BJ (cell line): ENCODE measurements at regions not wholly inside any gene's neighbourhood (a gene's known extent, or its start where the extent isn't known, plus 50 kb on each side); places are given as distances from the start of the nearest gene placed in this dataset.

Experiments
- CTCF ChIA-PET: fragments of 350-600 bp; formaldehyde crosslinking; extraction: SDS; loops from one replicate; lab custom pipeline; 2021; ENCODE audit warnings: antibody characterized with exemption, inconsistent platforms; lab: Yijun Ruan, JAX
- POLR2A ChIA-PET: fragments of 300-600 bp; sonication (Branson Sonifier 250); formaldehyde crosslinking; extraction: SDS; loops from one replicate; lab custom pipeline; 2021; ENCODE audit warnings: antibody characterized with exemption; lab: Charles Lee
- DNase-seq: peaks from one replicate; pipeline ENCODE4 v3.0.0-alpha.2; 2011; ENCODE audit warnings: low read depth
- H3K27me3 ChIP-seq: 2 replicates; pipeline ENCODE4 v1.6.0; 2011; ENCODE audit warnings: low read length; ENCODE audit not compliant: control insufficient read depth, insufficient read depth
- H3K36me3 ChIP-seq: 2 replicates; pipeline ENCODE4 v1.5.1; 2011; ENCODE audit warnings: low read length; ENCODE audit not compliant: control insufficient read depth, insufficient read depth
- H3K4me3 ChIP-seq: 2 replicates; pipeline ENCODE4 v1.5.1; 2011; ENCODE audit warnings: low read depth, mild to moderate bottlenecking, control low read depth, low read length
- CTCF ChIP-seq: IDR thresholded peaks from 2 replicates; pipeline ENCODE4 v1.5.1; 2011; ENCODE audit warnings: low read depth, mild to moderate bottlenecking, control low read depth, inconsistent platforms, low read length, moderate library complexity; ENCODE audit not compliant: insufficient read depth

- no peak for TF ChIP-seq CTCF
- DNase-seq: no peak
- Histone ChIP-seq H3K4me3 (no peak overlapping the region), H3K36me3 (no peaks in the 10 kb centered on the region), H3K27me3 (no peaks in the 10 kb centered on the region)
- CTCF ChIA-PET: no interaction called here
- POLR2A ChIA-PET: no interaction called here
Observed at GRCh38 chr4:12071316-12071715, 642.6 kb upstream of the HS3ST1 start.

DNA sequence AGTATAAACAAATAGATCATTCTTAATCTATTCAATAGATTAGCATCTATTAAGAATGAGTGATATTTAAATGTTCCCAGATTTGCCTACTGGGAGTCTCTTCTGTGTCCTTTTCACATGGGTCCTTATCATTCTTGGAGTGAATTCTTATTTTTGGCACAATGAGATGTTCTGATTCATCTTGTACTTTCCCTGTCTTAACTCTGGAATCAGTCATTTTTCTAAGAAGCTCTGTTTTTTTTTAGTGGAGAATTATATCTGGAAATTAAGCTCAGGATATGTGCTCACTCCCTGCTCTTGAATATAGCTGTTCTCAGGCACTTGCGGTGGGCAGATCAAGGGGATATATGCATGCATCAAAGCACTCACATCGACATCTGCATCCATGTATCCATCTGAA, 625.3 kb upstream of the HS3ST1 start:
- no peak for TF ChIP-seq CTCF
- DNase-seq: no peak
- ChIA-PET CTCF (no interaction called here), POLR2A (no interaction called here)
- Histone ChIP-seq H3K4me3 (no peak overlapping the region), H3K36me3 (no peaks in the 10 kb centered on the region), H3K27me3 (no peaks in the 10 kb centered on the region)

- H3K36me3 ChIP-seq: no peaks in the 10 kb centered on the region
- no peak for DNase-seq
- CTCF ChIA-PET: no interaction called here
- TF ChIP-seq CTCF: no peak
- H3K4me3 ChIP-seq: no peak overlapping the region
- no peaks in the 10 kb centered on the region for H3K27me3 ChIP-seq
- POLR2A ChIA-PET: no interaction called here
Observed at GRCh38 chr4:12053556-12053955, 624.9 kb upstream of the HS3ST1 start.

- no peaks in the 10 kb centered on the region for H3K27me3 ChIP-seq
- POLR2A ChIA-PET: no interaction called here
- no peak for TF ChIP-seq CTCF
- H3K4me3 ChIP-seq: no peak overlapping the region
- DNase-seq: no peak
- CTCF ChIA-PET: no interaction called here
- H3K36me3 ChIP-seq: no peaks in the 10 kb centered on the region
Observed at GRCh38 chr4:12050357-12050756, 621.7 kb upstream of the HS3ST1 start.

GRCh38 chr4:12042818-12043217, 614.1 kb upstream of the HS3ST1 start:
- no peak for DNase-seq
- H3K36me3 ChIP-seq: no peaks in the 10 kb centered on the region
- H3K4me3 ChIP-seq: no peak overlapping the region
- ChIA-PET POLR2A (no interaction called here), CTCF (no interaction called here)
- TF ChIP-seq CTCF: no peak
- H3K27me3 ChIP-seq: no peaks in the 10 kb centered on the region
